HL-60 (cell line): ENCODE measurements at regions not wholly inside any gene's neighbourhood (a gene's known extent, or its start where the extent isn't known, plus 50 kb on each side); places are given as distances from the start of the nearest gene placed in this dataset.

Source experiments
- POLR2AphosphoS5 ChIP-seq: IDR thresholded peaks from 2 replicates; pipeline ENCODE4 v1.6.1; 2012; ENCODE audit warnings: low read depth
- REST ChIP-seq: IDR thresholded peaks from 2 replicates; pipeline ENCODE4 v1.6.1; 2012; ENCODE audit warnings: low read depth; ENCODE audit not compliant: insufficient replicate concordance
- SPI1 ChIP-seq: IDR thresholded peaks from 2 replicates; pipeline ENCODE4 v1.6.1; 2012; ENCODE audit warnings: low read depth, mild to moderate bottlenecking, borderline replicate concordance
- TF ChIP-seq, protein P1 (sequence below): IDR thresholded peaks from one replicate; pipeline ENCODE4 v1.5.1; 2011; ENCODE audit warnings: low read length, control low read depth, inconsistent platforms; ENCODE audit not compliant: insufficient read depth

DNA sequence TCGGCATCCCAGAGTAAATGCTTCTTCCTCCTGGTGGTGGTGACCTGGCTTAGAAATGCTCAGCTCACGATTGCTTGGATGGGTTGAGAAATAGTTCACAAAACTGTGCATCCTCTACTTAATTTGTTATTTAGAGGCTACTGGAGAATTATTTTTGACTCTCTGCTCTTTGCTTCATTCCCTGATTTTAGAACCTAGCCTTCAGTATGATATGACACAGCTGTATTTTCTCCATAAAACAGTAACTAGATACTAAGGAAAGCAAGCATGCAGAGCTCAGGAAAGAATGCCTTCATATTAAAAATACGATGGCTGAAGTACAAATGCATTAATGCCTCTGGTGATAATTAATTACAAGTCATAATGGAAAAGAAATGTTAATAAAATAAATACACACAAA, 602.0 kb upstream of the COBL start:
- TF ChIP-seq POLR2AphosphoS5 (no peak), REST (no peak), SPI1 (no peak)
- TF ChIP-seq, protein P1, sequence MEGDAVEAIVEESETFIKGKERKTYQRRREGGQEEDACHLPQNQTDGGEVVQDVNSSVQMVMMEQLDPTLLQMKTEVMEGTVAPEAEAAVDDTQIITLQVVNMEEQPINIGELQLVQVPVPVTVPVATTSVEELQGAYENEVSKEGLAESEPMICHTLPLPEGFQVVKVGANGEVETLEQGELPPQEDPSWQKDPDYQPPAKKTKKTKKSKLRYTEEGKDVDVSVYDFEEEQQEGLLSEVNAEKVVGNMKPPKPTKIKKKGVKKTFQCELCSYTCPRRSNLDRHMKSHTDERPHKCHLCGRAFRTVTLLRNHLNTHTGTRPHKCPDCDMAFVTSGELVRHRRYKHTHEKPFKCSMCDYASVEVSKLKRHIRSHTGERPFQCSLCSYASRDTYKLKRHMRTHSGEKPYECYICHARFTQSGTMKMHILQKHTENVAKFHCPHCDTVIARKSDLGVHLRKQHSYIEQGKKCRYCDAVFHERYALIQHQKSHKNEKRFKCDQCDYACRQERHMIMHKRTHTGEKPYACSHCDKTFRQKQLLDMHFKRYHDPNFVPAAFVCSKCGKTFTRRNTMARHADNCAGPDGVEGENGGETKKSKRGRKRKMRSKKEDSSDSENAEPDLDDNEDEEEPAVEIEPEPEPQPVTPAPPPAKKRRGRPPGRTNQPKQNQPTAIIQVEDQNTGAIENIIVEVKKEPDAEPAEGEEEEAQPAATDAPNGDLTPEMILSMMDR = no peak
